ENCODE measurements at regions not wholly inside any gene's neighbourhood (a gene's known extent, or its start where the extent isn't known, plus 50 kb on each side); places are given as distances from the start of the nearest gene placed in this dataset.

- TF ChIP-seq CTCF (IDR thresholded peaks at IDR 0.05) (no peak), POLR2A (IDR thresholded peaks at IDR 0.05) (no peak), EP300 (IDR thresholded peaks at IDR 0.05) (no peak), POLR2AphosphoS5 (IDR thresholded peaks at IDR 0.05) (no peak)
These were observed 56.0 kb upstream of the MID1 start for GRCh38 chrX:10676235-10676957.
